ENCODE measurements at regions not wholly inside any gene's neighbourhood (a gene's known extent, or its start where the extent isn't known, plus 50 kb on each side); places are given as distances from the start of the nearest gene placed in this dataset.

DNA sequence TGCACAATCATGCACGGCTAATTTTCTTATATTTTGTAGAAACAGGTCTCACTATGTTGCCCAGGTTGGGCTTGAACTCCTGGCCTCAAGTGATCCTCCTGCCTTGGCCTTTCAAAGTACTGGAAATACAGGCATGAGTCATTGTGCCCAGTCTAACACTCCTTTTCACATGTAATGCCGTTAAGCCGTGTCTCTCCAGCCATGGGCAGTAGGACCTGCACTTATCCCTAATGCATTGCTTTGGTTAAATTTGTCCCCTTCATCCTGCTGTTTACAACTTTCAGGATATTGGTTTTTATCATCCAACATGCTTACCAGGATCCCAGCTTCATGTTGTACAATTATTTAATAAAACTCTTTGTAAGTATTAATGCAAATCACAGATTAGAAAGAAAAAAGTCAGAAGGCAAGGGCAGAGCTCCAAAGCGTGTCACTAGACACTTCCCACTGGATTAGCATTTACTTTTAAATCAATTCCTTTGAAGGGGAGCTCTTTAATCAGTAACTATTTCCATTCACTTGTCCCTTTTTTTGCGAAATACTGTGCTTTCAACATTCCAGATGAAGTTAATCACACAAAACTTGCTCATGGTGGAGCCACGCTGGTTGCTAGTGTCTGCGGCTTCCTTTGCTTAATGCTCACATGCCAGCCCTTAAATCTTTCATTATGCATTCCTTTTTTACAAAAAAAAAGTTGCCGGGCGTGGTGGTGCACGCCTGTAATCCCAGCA, 256.0 kb upstream of the AUTS2 start:
- ChIA-PET CTCF (no interaction called here), POLR2A (interaction anchor here (0.7 kb wide), 1 partner anchor 861 kb away, joined by 3 read pairs; no protein-coding TSS in a partner anchor)
- peak; percentile 55 for DNase-seq (ENCODE audit: low read depth, low spot score)
- H3K4me3 ChIP-seq (ENCODE audit: low read depth, low read length) = no peak overlapping the region
- TF ChIP-seq, protein P1, sequence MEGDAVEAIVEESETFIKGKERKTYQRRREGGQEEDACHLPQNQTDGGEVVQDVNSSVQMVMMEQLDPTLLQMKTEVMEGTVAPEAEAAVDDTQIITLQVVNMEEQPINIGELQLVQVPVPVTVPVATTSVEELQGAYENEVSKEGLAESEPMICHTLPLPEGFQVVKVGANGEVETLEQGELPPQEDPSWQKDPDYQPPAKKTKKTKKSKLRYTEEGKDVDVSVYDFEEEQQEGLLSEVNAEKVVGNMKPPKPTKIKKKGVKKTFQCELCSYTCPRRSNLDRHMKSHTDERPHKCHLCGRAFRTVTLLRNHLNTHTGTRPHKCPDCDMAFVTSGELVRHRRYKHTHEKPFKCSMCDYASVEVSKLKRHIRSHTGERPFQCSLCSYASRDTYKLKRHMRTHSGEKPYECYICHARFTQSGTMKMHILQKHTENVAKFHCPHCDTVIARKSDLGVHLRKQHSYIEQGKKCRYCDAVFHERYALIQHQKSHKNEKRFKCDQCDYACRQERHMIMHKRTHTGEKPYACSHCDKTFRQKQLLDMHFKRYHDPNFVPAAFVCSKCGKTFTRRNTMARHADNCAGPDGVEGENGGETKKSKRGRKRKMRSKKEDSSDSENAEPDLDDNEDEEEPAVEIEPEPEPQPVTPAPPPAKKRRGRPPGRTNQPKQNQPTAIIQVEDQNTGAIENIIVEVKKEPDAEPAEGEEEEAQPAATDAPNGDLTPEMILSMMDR (IDR thresholded peaks at IDR 0.05; ENCODE audit: insufficient read depth, low read length, missing control alignments) = no peak

DNA sequence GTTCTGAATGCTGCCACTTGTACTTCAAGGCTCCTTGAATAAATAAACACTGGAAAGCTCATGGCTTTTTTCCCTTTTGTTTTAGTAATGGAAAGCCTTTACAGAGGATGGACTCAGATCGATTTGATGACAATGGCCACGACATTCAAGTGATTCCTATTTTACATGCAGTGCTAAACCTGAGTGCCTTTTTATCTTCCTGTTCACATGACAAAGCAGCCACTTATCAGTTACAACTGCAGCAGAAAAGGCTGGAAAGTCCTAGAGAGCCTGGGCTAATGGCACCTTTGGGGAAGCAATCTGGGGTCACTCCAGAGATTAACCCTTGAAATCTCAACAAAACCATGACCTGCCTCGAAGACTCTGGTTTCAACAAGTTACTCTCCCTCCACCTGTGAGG, 249.0 kb upstream of the AUTS2 start:
- ChIA-PET POLR2A (no interaction called here), CTCF (no interaction called here)
- DNase-seq (ENCODE audit: low read depth, low spot score) = no peak
- TF ChIP-seq, protein P1 (IDR thresholded peaks at IDR 0.05; ENCODE audit: insufficient read depth, low read length, missing control alignments) = no peak
- H3K4me3 ChIP-seq (ENCODE audit: low read depth, low read length) = no peak overlapping the region

DNA sequence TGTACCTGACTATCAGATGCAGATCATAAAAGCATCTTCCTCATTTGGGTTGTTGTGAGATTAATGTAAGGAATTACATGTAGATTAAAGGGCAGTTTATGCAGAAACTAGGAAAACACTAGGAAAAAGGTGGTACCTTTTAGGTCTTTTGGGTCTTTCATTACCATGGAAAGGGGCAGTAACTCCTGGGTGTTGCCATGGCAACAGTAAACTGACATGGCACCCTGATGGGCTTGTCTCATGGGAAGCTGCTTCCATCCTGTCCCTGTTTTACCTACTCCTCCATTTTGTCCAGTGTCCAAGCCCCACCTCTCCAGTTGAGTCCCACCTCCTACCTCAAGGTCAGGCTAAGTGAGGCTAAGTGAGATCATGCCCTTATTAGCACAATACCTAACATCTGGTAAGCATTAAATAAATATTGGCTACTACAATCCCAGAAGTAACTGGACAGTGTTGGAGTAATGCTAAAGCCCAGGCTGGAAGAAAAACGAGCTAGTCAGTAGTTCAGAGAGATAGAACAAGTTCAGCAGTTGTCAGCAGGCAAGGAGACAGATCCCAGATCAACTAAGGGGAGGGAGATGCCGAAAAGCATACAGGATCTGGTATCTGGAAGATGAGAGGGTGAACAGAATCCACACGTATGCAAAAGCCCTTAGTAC, 240.0 kb upstream of the AUTS2 start:
- ChIA-PET POLR2A (no interaction called here), CTCF (no interaction called here)
- no peak for DNase-seq (ENCODE audit: low read depth, low spot score)
- TF ChIP-seq, protein P1 (IDR thresholded peaks at IDR 0.05; ENCODE audit: insufficient read depth, low read length, missing control alignments) = no peak
- no peak overlapping the region for H3K4me3 ChIP-seq (ENCODE audit: low read depth, low read length)

DNA sequence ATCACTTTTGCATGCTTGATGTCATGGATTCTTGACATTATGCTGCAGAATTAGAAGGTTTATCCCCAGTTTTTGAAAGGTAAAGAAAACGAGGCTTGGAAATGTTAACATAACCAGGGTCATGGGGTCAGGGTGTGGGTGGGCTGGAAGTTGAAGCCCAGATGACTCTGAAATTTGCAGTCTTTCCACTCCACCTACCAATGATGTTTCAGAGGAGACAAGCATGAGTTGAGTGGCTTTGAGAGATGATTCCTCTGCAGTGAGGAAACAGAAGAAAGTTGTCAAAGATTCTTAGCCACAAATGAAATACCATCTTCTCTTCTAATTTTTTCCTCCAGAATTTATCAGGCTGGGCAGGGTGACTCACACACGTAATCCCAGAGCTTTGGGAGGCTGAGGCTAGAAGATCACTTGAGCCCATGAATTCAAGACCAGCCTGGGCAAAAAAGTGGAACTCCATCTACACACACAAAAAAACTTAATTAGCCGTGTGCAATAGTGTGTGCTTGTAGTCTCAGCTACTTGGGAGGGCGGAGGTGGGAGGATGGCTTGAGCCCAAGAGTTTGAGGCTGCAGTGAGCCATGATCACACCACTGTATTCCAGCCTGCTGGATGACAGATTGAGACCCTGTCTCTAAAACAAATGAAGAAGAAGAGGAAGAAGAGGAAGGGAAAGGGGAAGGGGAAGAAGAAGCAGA, 239.1 kb upstream of the AUTS2 start:
- TF ChIP-seq, protein P1 (IDR thresholded peaks at IDR 0.05; ENCODE audit: insufficient read depth, low read length, missing control alignments) = no peak
- CTCF ChIA-PET = no interaction called here
- DNase-seq (ENCODE audit: low read depth, low spot score) = no peak
- POLR2A ChIA-PET = no interaction called here
- no peak overlapping the region for H3K4me3 ChIP-seq (ENCODE audit: low read depth, low read length)

DNA sequence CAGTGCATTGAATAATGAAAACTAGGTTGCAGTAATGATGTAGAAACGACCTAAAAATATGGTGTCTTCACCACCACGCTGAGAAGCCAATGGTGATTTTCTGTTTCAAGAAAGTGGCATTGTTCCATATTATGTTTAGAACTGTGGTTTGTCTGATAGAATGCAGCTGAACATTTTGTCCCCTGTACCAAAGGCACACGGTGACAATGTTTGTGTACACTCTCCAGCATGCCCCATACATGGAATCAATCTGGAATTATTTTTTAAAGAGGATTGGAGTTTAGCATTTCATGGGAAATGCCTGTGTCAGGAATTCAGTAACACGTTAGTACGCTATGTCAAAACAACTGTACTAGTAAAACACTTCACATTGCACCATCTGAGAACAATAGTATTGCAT, 237.4 kb upstream of the AUTS2 start:
- TF ChIP-seq, protein P1 (IDR thresholded peaks at IDR 0.05; ENCODE audit: insufficient read depth, low read length, missing control alignments) = no peak
- H3K4me3 ChIP-seq (ENCODE audit: low read depth, low read length) = no peak overlapping the region
- ChIA-PET POLR2A (no interaction called here), CTCF (no interaction called here)
- DNase-seq (ENCODE audit: low read depth, low spot score) = no peak

DNA sequence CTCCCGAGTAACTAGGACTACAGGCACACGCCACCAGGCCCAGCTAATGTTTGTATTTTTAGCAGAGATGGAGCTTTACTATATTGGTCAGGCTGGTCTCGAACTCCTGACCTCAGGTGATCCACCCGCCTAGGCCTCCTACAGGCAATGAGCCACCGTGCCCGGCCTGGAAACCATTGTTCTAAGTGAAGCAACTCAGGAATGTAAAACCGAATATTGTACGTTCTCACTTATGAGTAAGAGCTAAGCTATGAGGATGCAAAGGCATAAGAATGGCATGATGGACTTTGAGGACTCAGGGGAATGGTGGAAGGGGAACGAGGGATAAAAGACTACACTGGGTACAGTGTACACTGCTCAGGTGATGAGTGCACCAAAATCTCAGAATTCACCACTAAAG, 235.1 kb upstream of the AUTS2 start:
- H3K4me3 ChIP-seq (ENCODE audit: low read depth, low read length) = no peak overlapping the region
- POLR2A ChIA-PET = no interaction called here
- TF ChIP-seq, protein P1 (IDR thresholded peaks at IDR 0.05; ENCODE audit: insufficient read depth, low read length, missing control alignments) = no peak
- CTCF ChIA-PET = no interaction called here
- DNase-seq (ENCODE audit: low read depth, low spot score) = no peak
